Fibroblast of lung (primary cell): ENCODE measurements at regions not wholly inside any gene's neighbourhood (a gene's known extent, or its start where the extent isn't known, plus 50 kb on each side); places are given as distances from the start of the nearest gene placed in this dataset.

Experiments used
- EZH2 ChIP-seq: IDR thresholded peaks from 2 replicates; pipeline ENCODE4 v1.5.1; 2012; ENCODE audit warnings: low read length, control low read depth, mild to moderate bottlenecking; ENCODE audit errors: missing control alignments
- TF ChIP-seq, protein P1 (sequence below), 2 donors: IDR thresholded peaks in 1 of 2; conservative IDR thresholded peaks in 1 of 2; 1 replicate in 1 of 2; 2 replicates in 1 of 2; pipeline ENCODE4 v1.5.1; 2011 to 2012; ENCODE audit warnings: low read length in 2 of 2, control low read depth in 1 of 2, inconsistent platforms in 1 of 2, low read depth in 1 of 2, mild to moderate bottlenecking in 1 of 2

DNA sequence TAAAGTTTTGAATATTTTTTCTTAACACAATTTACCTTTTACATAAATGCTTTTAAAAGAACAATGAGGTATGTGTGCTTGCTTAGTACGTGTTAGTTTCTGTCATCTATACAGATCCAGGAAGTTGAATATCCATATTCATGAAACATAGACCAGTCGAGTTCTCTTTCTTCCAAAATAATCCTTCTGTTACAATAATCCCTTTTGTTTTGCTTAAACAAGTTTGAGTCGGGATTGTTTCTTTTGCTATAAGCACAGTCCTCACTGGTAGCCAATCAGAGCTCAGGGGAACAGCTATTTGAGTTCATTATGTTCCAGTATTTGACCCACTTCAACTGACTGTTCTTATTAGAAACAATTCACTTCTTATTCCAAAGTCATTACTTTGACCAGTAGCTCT, 214.7 kb upstream of the FLRT2 start:
- TF ChIP-seq, protein P1, sequence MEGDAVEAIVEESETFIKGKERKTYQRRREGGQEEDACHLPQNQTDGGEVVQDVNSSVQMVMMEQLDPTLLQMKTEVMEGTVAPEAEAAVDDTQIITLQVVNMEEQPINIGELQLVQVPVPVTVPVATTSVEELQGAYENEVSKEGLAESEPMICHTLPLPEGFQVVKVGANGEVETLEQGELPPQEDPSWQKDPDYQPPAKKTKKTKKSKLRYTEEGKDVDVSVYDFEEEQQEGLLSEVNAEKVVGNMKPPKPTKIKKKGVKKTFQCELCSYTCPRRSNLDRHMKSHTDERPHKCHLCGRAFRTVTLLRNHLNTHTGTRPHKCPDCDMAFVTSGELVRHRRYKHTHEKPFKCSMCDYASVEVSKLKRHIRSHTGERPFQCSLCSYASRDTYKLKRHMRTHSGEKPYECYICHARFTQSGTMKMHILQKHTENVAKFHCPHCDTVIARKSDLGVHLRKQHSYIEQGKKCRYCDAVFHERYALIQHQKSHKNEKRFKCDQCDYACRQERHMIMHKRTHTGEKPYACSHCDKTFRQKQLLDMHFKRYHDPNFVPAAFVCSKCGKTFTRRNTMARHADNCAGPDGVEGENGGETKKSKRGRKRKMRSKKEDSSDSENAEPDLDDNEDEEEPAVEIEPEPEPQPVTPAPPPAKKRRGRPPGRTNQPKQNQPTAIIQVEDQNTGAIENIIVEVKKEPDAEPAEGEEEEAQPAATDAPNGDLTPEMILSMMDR (conservative IDR thresholded peaks at IDR 0.05 in 1 of 2, IDR thresholded peaks at IDR 0.05 in 1 of 2; ENCODE audit: low read depth in 1 of 2, low read length in 2 of 2), result no peak
- TF ChIP-seq EZH2, result no peak
